H1 (cell line): ENCODE measurements at regions not wholly inside any gene's neighbourhood (a gene's known extent, or its start where the extent isn't known, plus 50 kb on each side); places are given as distances from the start of the nearest gene placed in this dataset.

Experiments
- BCL11A ChIP-seq, 2 experiments: IDR thresholded peaks; one replicate each; pipeline ENCODE4 v1.6.1; 2011; ENCODE audit warnings: low read depth in 2 of 2, low read length in 2 of 2, mild to moderate bottlenecking in 2 of 2
- EP300 ChIP-seq, 2 experiments: IDR thresholded peaks; 1 replicate in 1 of 2; 2 replicates in 1 of 2; pipeline ENCODE4 v1.6.1; 2011 to 2012; ENCODE audit warnings: low read depth in 2 of 2, low read length in 2 of 2, mild to moderate bottlenecking in 2 of 2, borderline replicate concordance in 1 of 2, inconsistent platforms in 1 of 2, moderate library complexity in 1 of 2
- KDM5A ChIP-seq: fragments of 200-600 bp; IDR thresholded peaks from 2 replicates; pipeline ENCODE4 v1.7.1; 2012; ENCODE audit warnings: mild to moderate bottlenecking, low read length, inconsistent platforms, mixed read lengths
- POLR2A ChIP-seq, 2 experiments: IDR thresholded peaks; 1 replicate in 1 of 2; 2 replicates in 1 of 2; pipeline ENCODE4 v1.6.1; 2011; ENCODE audit warnings: low read depth in 2 of 2, low read length in 2 of 2, mild to moderate bottlenecking in 2 of 2; ENCODE audit errors: control extremely low read depth in 1 of 2
- TBP ChIP-seq: IDR thresholded peaks from 2 replicates; pipeline ENCODE4 v1.6.1; 2011; ENCODE audit warnings: low read depth, low read length, improper control_type of control experiment
- TF ChIP-seq, protein P1 (sequence below): fragments of 300-600 bp; sonication (generic); IDR thresholded peaks from 2 replicates; pipeline ENCODE4 v1.7.1; 2012; ENCODE audit warnings: low read length, moderate library complexity, mild to moderate bottlenecking, inconsistent platforms; ENCODE audit not compliant: insufficient replicate concordance

DNA sequence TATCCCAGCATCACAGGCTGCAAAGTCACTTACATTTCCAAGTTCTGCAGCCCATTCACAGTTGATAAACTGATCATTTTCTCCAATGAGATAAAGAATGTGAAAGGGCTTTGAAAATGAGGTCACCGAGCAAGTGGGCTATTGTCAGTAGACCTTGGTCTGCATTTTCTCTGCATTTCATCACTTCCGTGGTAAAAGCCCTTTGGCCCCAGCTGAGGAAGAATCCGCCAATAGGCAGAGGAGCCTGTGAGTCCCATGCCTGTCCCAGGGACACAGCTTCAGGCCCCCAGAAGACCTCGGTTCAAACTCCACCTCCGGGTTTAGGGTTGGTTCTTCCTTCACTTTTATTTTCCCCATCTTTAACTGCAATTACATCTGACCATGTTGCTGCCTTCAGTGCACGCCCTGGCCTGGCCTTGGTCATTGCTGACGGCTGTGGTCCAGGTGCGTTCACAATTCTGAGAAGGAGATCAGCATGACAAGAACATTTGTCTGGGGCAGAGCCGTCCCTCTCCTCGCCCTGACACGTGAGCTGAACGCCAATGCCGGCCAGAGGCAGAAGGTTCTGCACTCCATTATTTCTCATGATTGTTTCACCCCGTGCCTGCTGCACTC is 292.5 kb downstream of the TCERG1L start (continued):
- no peak for TF ChIP-seq POLR2A (IDR thresholded peaks at IDR 0.05; ENCODE audit: control extremely low read depth in 1 of 2, low read depth in 2 of 2, low read length in 2 of 2)
- no peak for TF ChIP-seq TBP
- TF ChIP-seq KDM5A = no peak
- TF ChIP-seq, protein P1, sequence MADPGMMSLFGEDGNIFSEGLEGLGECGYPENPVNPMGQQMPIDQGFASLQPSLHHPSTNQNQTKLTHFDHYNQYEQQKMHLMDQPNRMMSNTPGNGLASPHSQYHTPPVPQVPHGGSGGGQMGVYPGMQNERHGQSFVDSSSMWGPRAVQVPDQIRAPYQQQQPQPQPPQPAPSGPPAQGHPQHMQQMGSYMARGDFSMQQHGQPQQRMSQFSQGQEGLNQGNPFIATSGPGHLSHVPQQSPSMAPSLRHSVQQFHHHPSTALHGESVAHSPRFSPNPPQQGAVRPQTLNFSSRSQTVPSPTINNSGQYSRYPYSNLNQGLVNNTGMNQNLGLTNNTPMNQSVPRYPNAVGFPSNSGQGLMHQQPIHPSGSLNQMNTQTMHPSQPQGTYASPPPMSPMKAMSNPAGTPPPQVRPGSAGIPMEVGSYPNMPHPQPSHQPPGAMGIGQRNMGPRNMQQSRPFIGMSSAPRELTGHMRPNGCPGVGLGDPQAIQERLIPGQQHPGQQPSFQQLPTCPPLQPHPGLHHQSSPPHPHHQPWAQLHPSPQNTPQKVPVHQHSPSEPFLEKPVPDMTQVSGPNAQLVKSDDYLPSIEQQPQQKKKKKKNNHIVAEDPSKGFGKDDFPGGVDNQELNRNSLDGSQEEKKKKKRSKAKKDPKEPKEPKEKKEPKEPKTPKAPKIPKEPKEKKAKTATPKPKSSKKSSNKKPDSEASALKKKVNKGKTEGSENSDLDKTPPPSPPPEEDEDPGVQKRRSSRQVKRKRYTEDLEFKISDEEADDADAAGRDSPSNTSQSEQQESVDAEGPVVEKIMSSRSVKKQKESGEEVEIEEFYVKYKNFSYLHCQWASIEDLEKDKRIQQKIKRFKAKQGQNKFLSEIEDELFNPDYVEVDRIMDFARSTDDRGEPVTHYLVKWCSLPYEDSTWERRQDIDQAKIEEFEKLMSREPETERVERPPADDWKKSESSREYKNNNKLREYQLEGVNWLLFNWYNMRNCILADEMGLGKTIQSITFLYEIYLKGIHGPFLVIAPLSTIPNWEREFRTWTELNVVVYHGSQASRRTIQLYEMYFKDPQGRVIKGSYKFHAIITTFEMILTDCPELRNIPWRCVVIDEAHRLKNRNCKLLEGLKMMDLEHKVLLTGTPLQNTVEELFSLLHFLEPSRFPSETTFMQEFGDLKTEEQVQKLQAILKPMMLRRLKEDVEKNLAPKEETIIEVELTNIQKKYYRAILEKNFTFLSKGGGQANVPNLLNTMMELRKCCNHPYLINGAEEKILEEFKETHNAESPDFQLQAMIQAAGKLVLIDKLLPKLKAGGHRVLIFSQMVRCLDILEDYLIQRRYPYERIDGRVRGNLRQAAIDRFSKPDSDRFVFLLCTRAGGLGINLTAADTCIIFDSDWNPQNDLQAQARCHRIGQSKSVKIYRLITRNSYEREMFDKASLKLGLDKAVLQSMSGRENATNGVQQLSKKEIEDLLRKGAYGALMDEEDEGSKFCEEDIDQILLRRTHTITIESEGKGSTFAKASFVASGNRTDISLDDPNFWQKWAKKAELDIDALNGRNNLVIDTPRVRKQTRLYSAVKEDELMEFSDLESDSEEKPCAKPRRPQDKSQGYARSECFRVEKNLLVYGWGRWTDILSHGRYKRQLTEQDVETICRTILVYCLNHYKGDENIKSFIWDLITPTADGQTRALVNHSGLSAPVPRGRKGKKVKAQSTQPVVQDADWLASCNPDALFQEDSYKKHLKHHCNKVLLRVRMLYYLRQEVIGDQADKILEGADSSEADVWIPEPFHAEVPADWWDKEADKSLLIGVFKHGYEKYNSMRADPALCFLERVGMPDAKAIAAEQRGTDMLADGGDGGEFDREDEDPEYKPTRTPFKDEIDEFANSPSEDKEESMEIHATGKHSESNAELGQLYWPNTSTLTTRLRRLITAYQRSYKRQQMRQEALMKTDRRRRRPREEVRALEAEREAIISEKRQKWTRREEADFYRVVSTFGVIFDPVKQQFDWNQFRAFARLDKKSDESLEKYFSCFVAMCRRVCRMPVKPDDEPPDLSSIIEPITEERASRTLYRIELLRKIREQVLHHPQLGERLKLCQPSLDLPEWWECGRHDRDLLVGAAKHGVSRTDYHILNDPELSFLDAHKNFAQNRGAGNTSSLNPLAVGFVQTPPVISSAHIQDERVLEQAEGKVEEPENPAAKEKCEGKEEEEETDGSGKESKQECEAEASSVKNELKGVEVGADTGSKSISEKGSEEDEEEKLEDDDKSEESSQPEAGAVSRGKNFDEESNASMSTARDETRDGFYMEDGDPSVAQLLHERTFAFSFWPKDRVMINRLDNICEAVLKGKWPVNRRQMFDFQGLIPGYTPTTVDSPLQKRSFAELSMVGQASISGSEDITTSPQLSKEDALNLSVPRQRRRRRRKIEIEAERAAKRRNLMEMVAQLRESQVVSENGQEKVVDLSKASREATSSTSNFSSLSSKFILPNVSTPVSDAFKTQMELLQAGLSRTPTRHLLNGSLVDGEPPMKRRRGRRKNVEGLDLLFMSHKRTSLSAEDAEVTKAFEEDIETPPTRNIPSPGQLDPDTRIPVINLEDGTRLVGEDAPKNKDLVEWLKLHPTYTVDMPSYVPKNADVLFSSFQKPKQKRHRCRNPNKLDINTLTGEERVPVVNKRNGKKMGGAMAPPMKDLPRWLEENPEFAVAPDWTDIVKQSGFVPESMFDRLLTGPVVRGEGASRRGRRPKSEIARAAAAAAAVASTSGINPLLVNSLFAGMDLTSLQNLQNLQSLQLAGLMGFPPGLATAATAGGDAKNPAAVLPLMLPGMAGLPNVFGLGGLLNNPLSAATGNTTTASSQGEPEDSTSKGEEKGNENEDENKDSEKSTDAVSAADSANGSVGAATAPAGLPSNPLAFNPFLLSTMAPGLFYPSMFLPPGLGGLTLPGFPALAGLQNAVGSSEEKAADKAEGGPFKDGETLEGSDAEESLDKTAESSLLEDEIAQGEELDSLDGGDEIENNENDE = no peak
- no peak for TF ChIP-seq BCL11A (IDR thresholded peaks at IDR 0.05; ENCODE audit: low read depth in 2 of 2, low read length in 2 of 2)
- TF ChIP-seq EP300 (IDR thresholded peaks at IDR 0.05; ENCODE audit: borderline replicate concordance in 1 of 2, low read depth in 2 of 2, low read length in 2 of 2) = no peak
